Gastrocnemius medialis (tissue), 4 donors: ENCODE measurements at regions not wholly inside any gene's neighbourhood (a gene's known extent, or its start where the extent isn't known, plus 50 kb on each side); places are given as distances from the start of the nearest gene placed in this dataset.

Experiments
- ATAC-seq, 2 donors: fragments of 150-250 bp; one replicate each; pipeline ENCODE4 v1.9.1; 2016
- DNase-seq, 2 donors: peaks; one replicate each; pipeline ENCODE4 v3.0.0-alpha.2; 2019
- H3K27ac ChIP-seq, 4 donors: fragments of 200-600 bp; sonication (generic); 1 replicate in 1 of 4; 2 replicates in 3 of 4; pipeline ENCODE4 v1.5.1; 2016 to 2018; ENCODE audit warnings: mild to moderate bottlenecking in 2 of 4, moderate library complexity in 1 of 4
- H3K27me3 ChIP-seq, 3 donors: fragments of 200-600 bp; sonication (generic) in 2 of 3; 1 replicate in 1 of 3; 2 replicates in 2 of 3; pipeline versions ENCODE4 v1.5.1 to v1.6.0; 2016 to 2019; ENCODE audit warnings: mild to moderate bottlenecking in 1 of 3, moderate library complexity in 1 of 3
- H3K36me3 ChIP-seq, 2 donors: fragments of 200-600 bp; sonication (generic) in 1 of 2; one replicate each; pipeline ENCODE4 v1.5.1; 2017 to 2018
- H3K4me1 ChIP-seq, 2 donors: fragments of 200-600 bp; sonication (generic) in 1 of 2; one replicate each; pipeline ENCODE4 v1.5.1; 2016 to 2017; ENCODE audit warnings: mild to moderate bottlenecking in 2 of 2
- H3K4me3 ChIP-seq, 4 donors: fragments of 200-600 bp; sonication (generic) in 3 of 4; 1 replicate in 1 of 4; 2 replicates in 3 of 4; pipeline ENCODE4 v1.5.1; 2016 to 2019; ENCODE audit warnings: mild to moderate bottlenecking in 2 of 4
- H3K9me3 ChIP-seq, 3 donors: fragments of 200-600 bp; sonication (generic) in 2 of 3; 1 replicate in 1 of 3; 2 replicates in 2 of 3; pipeline ENCODE4 v1.5.1; 2016 to 2019
- CTCF ChIP-seq, 5 experiments: fragments of 450-650 bp in 3 of 5; fragments of 200-600 bp in 2 of 5; sonication (generic) in 2 of 5; IDR thresholded peaks in 4 of 5; conservative IDR thresholded peaks in 1 of 5; 1 replicate in 4 of 5; 2 replicates in 1 of 5; pipeline ENCODE4 v1.5.1; 2016 to 2019; ENCODE audit warnings: antibody characterized with exemption in 5 of 5, mild to moderate bottlenecking in 3 of 5, moderate library complexity in 3 of 5
- POLR2A ChIP-seq, 2 donors: fragments of 450-650 bp; IDR thresholded peaks; one replicate each; pipeline ENCODE4 v1.6.1; 2017; ENCODE audit warnings: antibody characterized with exemption in 2 of 2, mild to moderate bottlenecking in 2 of 2, moderate library complexity in 2 of 2
- in situ Hi-C, 4 donors: fragments of 200-750 bp; cut with MboI; loops; one replicate each; pipeline versions ENCODE4 v1.15.0 to v1.8.0; 2017; ENCODE audit warnings: low sequenced_read_pairs in 4 of 4
- intact Hi-C: fragments of 100-400 bp; cut with DNase I; formaldehyde crosslinking; loops from one replicate; pipeline ENCODE4 v1.15.1; 2023; ENCODE audit warnings: low total_unique reads

DNA sequence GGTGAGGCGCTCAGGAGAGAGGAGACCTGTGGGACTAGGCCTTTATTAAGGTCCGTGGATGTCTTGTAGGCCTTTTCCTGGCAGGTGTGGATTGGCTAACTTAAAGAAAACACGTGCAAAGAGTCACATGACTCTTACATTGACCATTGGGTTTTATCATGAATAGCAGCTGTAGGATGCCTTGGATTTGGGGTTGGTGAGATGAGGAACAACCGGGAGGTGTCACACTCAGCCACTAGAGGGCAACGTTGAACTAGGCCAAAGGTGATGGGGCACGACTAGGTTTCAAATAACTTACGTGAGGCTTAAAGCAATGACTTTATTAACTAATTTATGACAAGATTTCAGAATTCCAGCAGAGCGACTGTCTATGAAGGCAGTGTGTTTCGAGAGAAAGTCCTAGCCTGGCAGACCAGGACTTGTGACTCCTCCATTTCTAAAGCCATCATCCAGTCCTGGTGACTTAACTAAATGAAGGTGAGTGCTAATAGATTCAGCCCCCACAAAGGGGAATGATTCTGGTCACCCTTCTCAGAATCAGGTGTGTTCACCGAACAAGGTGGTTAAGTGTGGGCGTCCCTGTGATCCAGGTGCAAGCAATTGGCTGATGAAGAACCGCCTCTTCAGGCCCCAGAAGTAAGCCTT, 345.6 kb downstream of the MCTP2 start:
- H3K27me3 ChIP-seq: no peaks in the 10 kb centered on the region
- in situ Hi-C loops: no loop called here
- no peaks in the 10 kb centered on the region for H3K36me3 ChIP-seq
- no peaks in the 10 kb centered on the region for H3K4me1 ChIP-seq
- DNase-seq (no peak), ATAC-seq (no peak)
- TF ChIP-seq POLR2A (IDR thresholded peaks at IDR 0.05) (no peak), CTCF (IDR thresholded peaks at IDR 0.05 in 4 of 5, conservative IDR thresholded peaks at IDR 0.05 in 1 of 5) (peak in 2 of 5 experiments; percentile 12 to 39)
- H3K4me3 ChIP-seq: no peak overlapping the region
- intact Hi-C loops: no loop called here
- H3K27ac ChIP-seq: no peak overlapping the region
- H3K9me3 ChIP-seq: no peaks in the 10 kb centered on the region

GRCh38 chr15:94579286-94579685, 347.9 kb downstream of the MCTP2 start:
- ATAC-seq (no peak), DNase-seq (no peak)
- Histone ChIP-seq H3K4me3 (no peak overlapping the region), H3K27ac (no peak overlapping the region), H3K36me3 (no peaks in the 10 kb centered on the region), H3K4me1 (no peaks in the 10 kb centered on the region), H3K27me3 (no peaks in the 10 kb centered on the region), H3K9me3 (no peaks in the 10 kb centered on the region)
- intact Hi-C loops: no loop called here
- TF ChIP-seq CTCF (IDR thresholded peaks at IDR 0.05 in 4 of 5, conservative IDR thresholded peaks at IDR 0.05 in 1 of 5): no peak
- no peak for TF ChIP-seq POLR2A (IDR thresholded peaks at IDR 0.05)
- in situ Hi-C loops: no loop called here

- Histone ChIP-seq H3K27ac (no peak overlapping the region), H3K4me1 (no peaks in the 10 kb centered on the region), H3K27me3 (no peaks in the 10 kb centered on the region), H3K36me3 (no peaks in the 10 kb centered on the region), H3K9me3 (no peaks in the 10 kb centered on the region), H3K4me3 (no peak overlapping the region)
- TF ChIP-seq POLR2A (IDR thresholded peaks at IDR 0.05) (no peak), CTCF (IDR thresholded peaks at IDR 0.05 in 4 of 5, conservative IDR thresholded peaks at IDR 0.05 in 1 of 5) (no peak)
- no peak for ATAC-seq
- intact Hi-C loops: no loop called here
- in situ Hi-C loops: no loop called here
- no peak for DNase-seq
Observed at GRCh38 chr15:94580211-94580885, 349.0 kb downstream of the MCTP2 start.

DNA sequence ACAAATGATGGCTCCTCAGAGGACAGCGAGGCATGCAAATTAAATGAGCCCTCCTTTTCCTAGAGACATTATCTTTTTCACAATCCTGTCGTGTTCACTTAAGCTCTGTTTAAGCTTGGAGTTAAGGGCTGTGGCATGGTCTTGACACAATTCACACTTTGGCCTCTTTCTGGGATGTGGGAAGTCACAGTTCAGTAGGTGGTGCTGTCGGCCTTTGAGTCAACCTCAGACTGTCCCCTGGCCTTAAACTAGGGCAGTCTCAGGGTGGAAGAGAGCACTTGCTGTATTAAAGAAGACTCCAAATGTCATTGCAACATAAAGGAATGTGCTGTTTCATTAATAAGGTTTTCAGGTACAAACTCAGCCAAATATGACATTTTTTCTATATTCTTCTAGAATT, 351.0 kb downstream of the MCTP2 start:
- Histone ChIP-seq H3K9me3 (no peaks in the 10 kb centered on the region), H3K36me3 (no peaks in the 10 kb centered on the region), H3K4me3 (no peak overlapping the region), H3K27me3 (no peaks in the 10 kb centered on the region), H3K27ac (no peak overlapping the region), H3K4me1 (no peaks in the 10 kb centered on the region)
- in situ Hi-C loops (no loop called here), intact Hi-C loops (no loop called here)
- DNase-seq (no peak), ATAC-seq (no peak)
- TF ChIP-seq POLR2A (IDR thresholded peaks at IDR 0.05) (no peak), CTCF (IDR thresholded peaks at IDR 0.05 in 4 of 5, conservative IDR thresholded peaks at IDR 0.05 in 1 of 5) (no peak)
